ENCODE measurements at regions not wholly inside any gene's neighbourhood (a gene's known extent, or its start where the extent isn't known, plus 50 kb on each side); places are given as distances from the start of the nearest gene placed in this dataset.

DNA sequence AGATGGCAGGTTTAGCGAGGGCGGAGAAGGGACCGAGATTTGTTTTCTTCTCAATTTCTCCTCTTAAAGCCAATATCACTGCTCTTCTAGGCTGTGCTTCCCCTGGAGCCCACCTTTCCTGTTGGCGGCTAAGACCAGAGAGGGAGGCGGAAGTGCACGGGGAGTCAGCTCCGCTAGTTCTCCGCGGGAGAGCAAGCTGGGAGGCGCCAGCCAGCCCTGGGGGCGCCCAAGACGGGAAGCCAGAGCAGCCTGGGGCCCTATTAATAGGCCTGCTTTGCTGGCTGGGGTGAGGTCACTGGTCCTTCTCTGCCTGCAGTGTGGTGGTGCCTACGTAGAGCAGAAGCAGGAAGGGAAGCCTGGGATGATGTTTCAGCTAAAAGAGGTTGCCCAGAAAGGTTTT is 61.6 kb downstream of the LSM5 start:
- Mint-ChIP-seq H3K9me3 (ENCODE audit: unreplicated experiment) (no peaks in the 10 kb centered on the region), H3K4me3 (ENCODE audit: unreplicated experiment) (no peak overlapping the region), H3K36me3 (ENCODE audit: unreplicated experiment) (no peaks in the 10 kb centered on the region), H3K27ac (ENCODE audit: unreplicated experiment) (no peak overlapping the region), H3K27me3 (ENCODE audit: unreplicated experiment) (peaks cover 43% of the 10 kb centered on the region), H3K4me1 (ENCODE audit: unreplicated experiment) (peaks cover 7% of the 10 kb centered on the region)
- DNase-seq (ENCODE audit: extremely low spot score, unreplicated experiment) = no peak
- no peak for TF ChIP-seq CTCF (IDR thresholded peaks at IDR 0.05)

GRCh38 chr7:32427769-32428291 is 62.4 kb downstream of the LSM5 start:
- Mint-ChIP-seq H3K27ac (ENCODE audit: unreplicated experiment) (no peak overlapping the region), H3K9me3 (ENCODE audit: unreplicated experiment) (no peaks in the 10 kb centered on the region), H3K36me3 (ENCODE audit: unreplicated experiment) (no peaks in the 10 kb centered on the region), H3K27me3 (ENCODE audit: unreplicated experiment) (peaks cover 43% of the 10 kb centered on the region), H3K4me3 (ENCODE audit: unreplicated experiment) (no peak overlapping the region), H3K4me1 (ENCODE audit: unreplicated experiment) (peaks cover 7% of the 10 kb centered on the region)
- peak; percentile 95 for DNase-seq (ENCODE audit: extremely low spot score, unreplicated experiment)
- peak; percentile 54 for TF ChIP-seq CTCF (IDR thresholded peaks at IDR 0.05)

- Mint-ChIP-seq H3K36me3 (ENCODE audit: unreplicated experiment) (no peaks in the 10 kb centered on the region), H3K27me3 (ENCODE audit: unreplicated experiment) (peaks cover 24% of the 10 kb centered on the region), H3K4me3 (ENCODE audit: unreplicated experiment) (no peak overlapping the region), H3K27ac (ENCODE audit: unreplicated experiment) (no peak overlapping the region), H3K9me3 (ENCODE audit: unreplicated experiment) (no peaks in the 10 kb centered on the region), H3K4me1 (ENCODE audit: unreplicated experiment) (peaks cover 2% of the 10 kb centered on the region)
- no peak for TF ChIP-seq CTCF (IDR thresholded peaks at IDR 0.05)
- DNase-seq (ENCODE audit: extremely low spot score, unreplicated experiment) = peak; percentile 63
Measured at GRCh38 chr7:32416846-32417245, 73.3 kb downstream of the LSM5 start.

DNA sequence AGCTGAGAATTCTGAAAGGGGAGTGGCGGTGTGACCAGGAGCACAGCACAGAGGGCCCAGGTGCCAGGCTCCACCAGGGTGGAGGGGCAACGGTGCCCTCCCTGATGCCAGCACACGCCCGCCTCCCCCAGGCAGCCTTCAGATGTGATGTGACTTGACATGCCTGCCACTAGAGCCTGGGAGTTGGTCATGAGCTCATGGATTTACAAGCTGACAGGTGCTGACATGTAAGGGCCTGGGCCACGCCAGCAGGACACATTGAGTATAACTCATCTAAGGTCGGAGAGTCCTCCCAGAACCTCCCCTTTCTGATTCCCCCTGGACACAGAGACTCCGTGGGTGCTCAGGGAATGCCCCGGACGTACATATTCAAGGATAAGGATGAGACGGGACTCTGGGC is 74.2 kb downstream of the LSM5 start:
- no peaks in the 10 kb centered on the region for H3K36me3 Mint-ChIP-seq (ENCODE audit: unreplicated experiment)
- H3K27ac Mint-ChIP-seq (ENCODE audit: unreplicated experiment) = no peak overlapping the region
- TF ChIP-seq CTCF (IDR thresholded peaks at IDR 0.05) = no peak

DNA sequence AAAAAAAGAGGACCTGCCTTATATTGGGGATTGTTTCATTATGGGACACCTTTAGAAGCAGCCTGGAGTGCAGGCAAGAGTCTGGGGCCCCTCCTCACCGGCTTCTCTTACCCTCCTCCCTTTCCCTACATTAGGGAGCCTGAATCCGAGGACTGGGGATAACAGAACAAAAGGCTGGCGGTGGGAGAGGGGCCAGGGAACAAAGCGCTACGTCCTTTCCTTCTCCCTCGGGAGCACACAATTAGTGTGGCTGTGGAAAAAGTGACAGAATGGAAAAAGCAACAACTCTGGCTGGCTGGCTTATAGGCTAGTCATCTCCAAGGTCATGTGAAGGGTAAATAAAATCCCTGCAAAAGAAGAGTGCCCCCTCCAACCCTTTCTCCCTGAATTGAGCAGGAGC is 74.7 kb downstream of the LSM5 start:
- peaks cover 22% of the 10 kb centered on the region for H3K27me3 Mint-ChIP-seq (ENCODE audit: unreplicated experiment)

More for the DNA sequence above, 74.2 kb downstream of the LSM5 start:
- DNase-seq (ENCODE audit: extremely low spot score, unreplicated experiment) = peak; percentile 71
- Mint-ChIP-seq H3K4me1 (ENCODE audit: unreplicated experiment) (peaks cover 2% of the 10 kb centered on the region), H3K9me3 (ENCODE audit: unreplicated experiment) (no peaks in the 10 kb centered on the region), H3K4me3 (ENCODE audit: unreplicated experiment) (no peak overlapping the region), H3K27me3 (ENCODE audit: unreplicated experiment) (peaks cover 21% of the 10 kb centered on the region)

More for the DNA sequence above, 74.7 kb downstream of the LSM5 start:
- Mint-ChIP-seq H3K4me3 (ENCODE audit: unreplicated experiment) (no peak overlapping the region), H3K36me3 (ENCODE audit: unreplicated experiment) (no peaks in the 10 kb centered on the region), H3K9me3 (ENCODE audit: unreplicated experiment) (no peaks in the 10 kb centered on the region), H3K27ac (ENCODE audit: unreplicated experiment) (no peak overlapping the region), H3K4me1 (ENCODE audit: unreplicated experiment) (peaks cover 2% of the 10 kb centered on the region)
- TF ChIP-seq CTCF (IDR thresholded peaks at IDR 0.05) = no peak
- peak; percentile 60 for DNase-seq (ENCODE audit: extremely low spot score, unreplicated experiment)

Data from osteocyte (in vitro differentiated cells).